Muscle of leg (tissue), 3 donors: ENCODE measurements at regions not wholly inside any gene's neighbourhood (a gene's known extent, or its start where the extent isn't known, plus 50 kb on each side); places are given as distances from the start of the nearest gene placed in this dataset.

Experiments used
- DNase-seq: peaks from one replicate; pipeline ENCODE4 v3.0.0; 2013
- H3K27ac ChIP-seq: one replicate; pipeline ENCODE4 v1.5.1; 2013; ENCODE audit warnings: mild to moderate bottlenecking, low read length, control low read depth
- H3K27me3 ChIP-seq: one replicate; pipeline ENCODE4 v1.6.1; 2013; ENCODE audit warnings: low read length; ENCODE audit not compliant: control insufficient read depth, insufficient read depth
- H3K36me3 ChIP-seq: one replicate; pipeline ENCODE4 v1.6.1; 2013; ENCODE audit warnings: low read length; ENCODE audit not compliant: control insufficient read depth, insufficient read depth
- H3K4me1 ChIP-seq: one replicate; pipeline ENCODE4 v1.6.1; 2013; ENCODE audit warnings: low read length; ENCODE audit not compliant: control insufficient read depth, insufficient read depth
- H3K4me3 ChIP-seq: one replicate; pipeline ENCODE4 v1.5.1; 2013; ENCODE audit warnings: low read length, control low read depth
- H3K9me3 ChIP-seq: replicated peaks from 2 replicates; pipeline ENCODE4 v1.6.1; 2013; ENCODE audit warnings: low read depth, low read length; ENCODE audit not compliant: control insufficient read depth
- WGBS: methylation state at CpG from one replicate; pipeline ENCODE4 v1.1.5; 2013; ENCODE audit warnings: missing lambda C conversion rate; ENCODE audit not compliant: insufficient coverage; 5-methylcytosine and 5-hydroxymethylcytosine counted together

DNA sequence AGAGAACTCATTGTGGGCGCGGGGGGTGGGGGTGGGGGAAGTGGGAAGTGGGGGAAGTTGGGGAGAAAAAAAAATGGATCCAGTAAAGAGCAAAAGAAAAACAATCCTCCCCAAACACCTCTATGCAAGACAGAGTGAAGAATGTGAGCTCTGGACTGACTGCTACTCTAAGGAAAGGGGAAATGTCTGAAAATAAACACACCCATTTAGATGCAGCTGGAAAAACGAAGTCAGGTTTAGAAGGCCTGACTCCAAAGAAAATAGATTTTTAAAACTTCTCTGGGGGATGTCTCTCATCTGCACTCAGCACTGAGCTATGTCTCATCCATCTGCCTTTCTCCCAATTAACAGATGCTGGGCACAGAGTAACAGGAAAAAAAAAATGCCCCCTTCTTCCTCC lies 904.4 kb downstream of the GALC start:
- WGBS, result no CpG with 5 or more reads among the region's 3 CpGs
- H3K36me3 ChIP-seq, result no peaks in the 10 kb centered on the region

DNA sequence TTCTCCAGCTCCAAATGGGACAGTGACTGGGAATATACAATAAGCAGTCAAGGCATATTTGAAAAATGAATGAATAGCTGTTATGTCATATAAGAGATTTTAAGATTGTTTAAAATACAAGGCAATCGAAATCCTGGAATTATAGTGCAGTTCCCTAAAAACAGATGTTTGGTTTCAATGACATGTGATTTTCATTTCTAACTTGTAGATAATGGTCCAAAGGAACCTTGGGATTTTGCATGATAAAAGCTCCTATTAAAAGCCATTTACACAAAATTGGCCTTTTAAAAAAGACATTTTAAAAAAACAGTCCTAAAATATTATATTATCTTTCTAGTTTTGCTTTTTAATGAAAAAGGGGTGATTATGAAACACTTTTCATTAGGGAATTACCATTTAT lies 905.1 kb downstream of the GALC start:
- no peaks in the 10 kb centered on the region for H3K36me3 ChIP-seq
- H3K9me3 ChIP-seq, result no peaks in the 10 kb centered on the region
- no peak overlapping the region for H3K4me3 ChIP-seq
- H3K27ac ChIP-seq, result peak overlapping the region; percentile 55
- DNase-seq, result peak; percentile 69
- no peaks in the 10 kb centered on the region for H3K27me3 ChIP-seq
- no peaks in the 10 kb centered on the region for H3K4me1 ChIP-seq
- no CpG with 5 or more reads among the region's 1 CpG for WGBS

More for the DNA sequence above, 904.4 kb downstream of the GALC start:
- no peak overlapping the region for H3K27ac ChIP-seq
- no peaks in the 10 kb centered on the region for H3K4me1 ChIP-seq
- no peaks in the 10 kb centered on the region for H3K9me3 ChIP-seq
- peak; percentile 28 for DNase-seq
- no peaks in the 10 kb centered on the region for H3K27me3 ChIP-seq
- no peak overlapping the region for H3K4me3 ChIP-seq

DNA sequence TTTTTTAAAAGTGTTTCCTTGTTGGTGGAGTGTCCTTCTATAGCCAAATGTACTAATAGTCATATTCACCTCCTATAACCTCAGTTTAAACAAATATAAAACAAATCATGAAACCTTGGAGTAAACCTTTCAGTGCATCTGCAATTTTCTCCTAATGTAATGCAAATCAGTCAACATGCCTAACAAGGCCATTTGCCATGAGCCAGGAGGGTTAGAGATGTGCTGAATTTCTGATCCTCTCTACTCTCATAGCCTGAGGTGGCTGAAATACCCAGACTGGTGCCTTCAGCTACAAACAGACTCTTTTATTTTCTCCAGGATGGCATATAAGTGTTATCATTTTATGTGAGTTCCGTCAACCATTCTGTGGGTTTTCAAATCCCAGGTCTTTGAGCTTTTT lies 908.1 kb downstream of the GALC start:
- no peaks in the 10 kb centered on the region for H3K9me3 ChIP-seq
- H3K36me3 ChIP-seq, result no peaks in the 10 kb centered on the region
- WGBS, result no CpG with 5 or more reads among the region's 1 CpG
- no peaks in the 10 kb centered on the region for H3K27me3 ChIP-seq
- DNase-seq, result no peak
- no peak overlapping the region for H3K4me3 ChIP-seq
- no peak overlapping the region for H3K27ac ChIP-seq
- no peaks in the 10 kb centered on the region for H3K4me1 ChIP-seq

DNA sequence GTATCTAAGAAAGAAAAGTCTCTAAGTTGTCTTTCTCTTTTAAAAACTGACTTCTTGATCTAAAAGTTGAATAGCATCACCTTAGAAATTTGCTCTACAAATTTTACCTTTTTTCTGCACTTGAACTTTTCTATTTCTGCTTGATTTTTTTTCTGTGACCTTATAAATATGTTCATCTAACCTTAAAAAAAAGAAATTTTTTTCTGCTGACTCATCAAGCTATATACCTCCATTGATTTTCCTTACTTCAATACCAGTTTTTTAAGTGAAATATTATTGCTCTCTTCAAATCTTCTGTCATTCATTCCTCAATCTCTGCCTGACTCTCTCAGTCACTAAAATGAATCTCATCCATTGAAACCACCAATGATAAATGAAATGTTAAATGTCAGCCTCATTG lies 910.1 kb downstream of the GALC start:
- H3K36me3 ChIP-seq, result no peaks in the 10 kb centered on the region
- no peaks in the 10 kb centered on the region for H3K27me3 ChIP-seq
- H3K4me1 ChIP-seq, result peaks cover 2% of the 10 kb centered on the region
- no peaks in the 10 kb centered on the region for H3K9me3 ChIP-seq
- H3K4me3 ChIP-seq, result no peak overlapping the region
- DNase-seq, result no peak
- H3K27ac ChIP-seq, result no peak overlapping the region

DNA sequence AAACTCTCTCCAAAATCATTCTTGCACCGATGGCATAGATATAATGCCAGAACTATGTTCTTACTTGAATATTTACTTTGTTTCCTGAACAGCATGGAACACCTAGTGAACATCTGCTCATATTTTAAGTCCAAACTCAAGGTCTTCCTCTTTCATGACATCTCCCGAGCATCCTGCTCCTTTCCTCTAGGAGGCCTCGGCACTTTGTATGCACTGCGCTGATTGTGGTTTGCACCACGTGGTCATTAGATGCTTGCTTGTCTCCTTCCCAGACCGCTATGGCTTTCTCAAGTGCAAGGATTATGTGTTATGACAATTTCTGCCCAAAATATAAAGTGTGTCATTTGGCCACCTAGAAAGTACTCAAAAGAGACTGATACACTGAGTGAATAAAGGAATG lies 912.0 kb downstream of the GALC start:
- no peaks in the 10 kb centered on the region for H3K9me3 ChIP-seq
- no peak overlapping the region for H3K4me3 ChIP-seq
- no peaks in the 10 kb centered on the region for H3K36me3 ChIP-seq
- H3K27me3 ChIP-seq, result no peaks in the 10 kb centered on the region
- peaks cover 2% of the 10 kb centered on the region for H3K4me1 ChIP-seq
- no peak for DNase-seq
- WGBS, result 70% methylated on average over 2 of the region's 6 CpGs
- no peak overlapping the region for H3K27ac ChIP-seq

DNA sequence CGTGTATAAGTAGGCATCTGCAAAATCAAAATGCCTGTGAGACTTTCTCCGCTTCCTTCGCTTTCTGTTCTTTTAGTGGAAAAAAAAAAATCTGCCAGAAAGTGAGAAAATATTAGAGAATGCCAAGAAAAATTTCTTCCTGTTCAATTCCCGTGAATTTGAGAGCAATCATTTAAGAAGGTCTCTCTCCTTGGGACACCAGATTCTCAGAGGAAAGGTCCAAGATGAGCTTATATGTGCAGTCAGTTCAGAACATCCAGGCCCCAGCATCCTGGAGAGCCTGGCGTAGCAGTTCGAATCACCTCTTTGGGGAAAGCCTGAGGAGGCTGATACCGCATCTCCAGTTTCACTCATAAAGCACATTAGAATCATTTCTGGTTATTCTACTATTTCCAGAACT lies 912.8 kb downstream of the GALC start:
- 32% methylated on average over 5 of the region's 7 CpGs for WGBS
- Histone ChIP-seq H3K27ac (peak overlapping the region; percentile 74), H3K4me3 (no peak overlapping the region), H3K4me1 (peaks cover 2% of the 10 kb centered on the region), H3K9me3 (no peaks in the 10 kb centered on the region), H3K27me3 (no peaks in the 10 kb centered on the region), H3K36me3 (no peaks in the 10 kb centered on the region)
- peak; percentile 84 for DNase-seq

DNA sequence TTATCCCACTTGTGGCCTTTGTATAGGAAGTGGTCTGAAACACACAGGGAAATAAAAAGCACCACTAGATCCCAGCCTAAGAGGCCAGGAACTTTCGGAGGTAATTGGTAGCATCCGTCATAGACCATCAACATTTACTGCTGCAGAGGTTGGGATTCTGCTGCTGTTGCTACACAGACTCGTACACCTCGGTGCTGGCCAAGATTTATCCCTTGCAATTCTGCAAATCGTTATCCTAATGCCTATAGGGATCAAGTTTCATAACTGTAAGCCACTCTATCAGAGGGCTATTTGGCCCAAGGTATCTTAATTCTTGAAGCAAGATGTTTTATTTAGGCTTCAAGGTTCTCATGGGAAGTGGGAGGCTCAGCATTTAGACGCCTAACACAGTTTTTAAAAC lies 913.6 kb downstream of the GALC start:
- Histone ChIP-seq H3K27ac (peak overlapping the region; percentile 74), H3K4me3 (no peak overlapping the region), H3K36me3 (no peaks in the 10 kb centered on the region), H3K27me3 (no peaks in the 10 kb centered on the region), H3K9me3 (no peaks in the 10 kb centered on the region), H3K4me1 (peaks cover 2% of the 10 kb centered on the region)
- DNase-seq, result peak; percentile 87
- 13% methylated on average over 4 of the region's 6 CpGs for WGBS

DNA sequence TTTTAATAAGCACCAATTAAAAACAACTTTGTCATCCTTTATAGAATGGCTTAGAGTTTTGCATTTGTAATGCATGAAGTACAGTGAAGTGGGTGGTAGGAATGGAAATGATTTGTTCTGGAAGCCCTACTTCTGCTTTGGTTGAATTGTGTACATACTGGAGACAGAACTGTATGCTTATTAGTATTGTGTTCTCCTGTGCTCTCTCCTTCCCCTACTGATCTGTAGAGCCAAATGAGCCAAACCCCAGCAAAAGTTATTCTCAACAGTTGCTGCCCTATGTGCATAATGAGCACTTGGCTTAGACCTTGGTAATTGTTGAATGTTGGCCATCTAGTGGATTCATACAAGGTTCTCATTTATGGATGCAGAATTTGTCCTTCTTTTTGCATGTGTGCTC lies 916.1 kb downstream of the GALC start:
- H3K4me3 ChIP-seq, result no peak overlapping the region
- no peak overlapping the region for H3K27ac ChIP-seq
- no peak for DNase-seq
- H3K9me3 ChIP-seq, result no peaks in the 10 kb centered on the region
- H3K4me1 ChIP-seq, result peaks cover 2% of the 10 kb centered on the region
- no peaks in the 10 kb centered on the region for H3K27me3 ChIP-seq
- no peaks in the 10 kb centered on the region for H3K36me3 ChIP-seq

DNA sequence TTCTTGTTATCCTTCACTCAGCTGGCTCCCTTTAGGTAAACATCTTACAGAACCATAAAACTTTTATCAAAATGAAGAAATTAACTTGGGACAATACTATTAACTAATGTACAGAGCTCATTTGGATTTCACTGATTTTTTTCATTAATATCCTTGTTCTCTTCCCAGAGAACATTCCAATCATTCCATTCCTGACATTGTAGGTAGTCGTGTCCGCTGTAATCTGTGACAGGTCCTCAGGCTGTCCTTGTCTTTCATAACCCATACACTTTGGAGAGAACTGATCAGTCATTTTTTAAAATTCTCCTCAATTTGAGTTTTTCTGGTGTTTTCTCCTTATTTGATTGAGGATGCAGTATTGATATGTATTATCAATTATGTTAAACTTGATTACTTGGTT lies 916.8 kb downstream of the GALC start:
- H3K9me3 ChIP-seq, result no peaks in the 10 kb centered on the region
- DNase-seq, result no peak
- no peak overlapping the region for H3K27ac ChIP-seq
- no peaks in the 10 kb centered on the region for H3K36me3 ChIP-seq
- no peaks in the 10 kb centered on the region for H3K27me3 ChIP-seq
- WGBS, result no CpG with 5 or more reads among the region's 2 CpGs
- peaks cover 2% of the 10 kb centered on the region for H3K4me1 ChIP-seq
- no peak overlapping the region for H3K4me3 ChIP-seq

DNA sequence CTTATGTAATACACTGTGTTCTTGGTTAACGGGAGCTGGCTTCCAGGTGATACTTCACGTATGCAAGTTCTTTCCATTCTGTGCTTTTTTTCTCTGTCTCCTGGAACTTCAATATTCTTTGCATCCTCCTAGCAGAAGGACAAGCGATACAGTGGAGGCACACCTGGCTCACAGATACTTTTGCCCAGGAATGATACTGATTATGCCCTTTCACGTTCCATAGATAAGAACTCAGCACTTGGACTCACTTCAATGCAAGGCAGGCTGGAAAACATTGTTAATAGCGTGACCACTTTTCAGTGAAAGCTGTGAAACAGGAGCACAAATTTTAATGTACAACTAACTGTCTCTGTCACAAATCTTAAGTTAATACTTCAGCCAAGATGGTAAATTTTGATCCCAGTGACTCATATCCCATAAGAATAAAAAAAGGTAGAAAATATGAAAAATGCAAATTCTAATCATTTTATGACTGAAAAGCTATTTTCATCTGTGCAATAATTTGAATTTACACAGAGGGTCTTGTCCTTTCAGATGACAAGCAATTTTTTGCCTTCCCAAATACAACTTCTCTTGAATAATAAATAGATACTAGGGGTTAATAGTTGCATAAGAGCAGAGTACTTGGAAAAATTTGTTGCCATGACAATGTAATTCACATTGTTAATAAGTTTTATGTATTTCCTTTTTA lies 919.0 kb downstream of the GALC start:
- DNase-seq, result peak; percentile 24
- H3K27ac ChIP-seq, result no peak overlapping the region
- H3K27me3 ChIP-seq, result no peaks in the 10 kb centered on the region
- 75% methylated on average over 2 of the region's 5 CpGs for WGBS
- H3K9me3 ChIP-seq, result no peaks in the 10 kb centered on the region
- no peak overlapping the region for H3K4me3 ChIP-seq
- no peaks in the 10 kb centered on the region for H3K36me3 ChIP-seq
- no peaks in the 10 kb centered on the region for H3K4me1 ChIP-seq

DNA sequence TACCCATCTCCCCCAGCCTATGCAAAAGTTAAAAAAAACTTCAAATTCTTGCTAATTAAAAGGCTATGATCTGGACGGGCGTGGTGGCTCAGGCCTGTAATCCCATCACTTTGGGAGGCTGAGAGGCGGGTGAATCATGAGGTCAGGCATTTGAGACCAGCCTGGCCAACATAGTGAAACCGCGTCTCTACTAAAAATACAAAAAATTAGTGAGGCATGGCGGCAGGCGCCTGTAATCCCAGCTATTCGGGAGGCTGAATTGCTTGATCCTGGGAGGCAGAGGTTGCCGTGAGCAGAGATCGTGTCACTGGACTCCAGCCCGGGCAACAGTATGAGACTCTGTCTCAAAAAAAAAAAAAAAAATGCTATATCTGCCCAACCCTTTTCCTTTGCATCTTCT lies 925.4 kb downstream of the GALC start:
- WGBS, result 87% methylated on average over 9 of the region's 11 CpGs
- Histone ChIP-seq H3K9me3 (no peaks in the 10 kb centered on the region), H3K27ac (no peak overlapping the region), H3K4me3 (no peak overlapping the region), H3K36me3 (no peaks in the 10 kb centered on the region), H3K27me3 (no peaks in the 10 kb centered on the region), H3K4me1 (no peaks in the 10 kb centered on the region)
- no peak for DNase-seq
